A549 (cell line): ENCODE measurements at regions not wholly inside any gene's neighbourhood (a gene's known extent, or its start where the extent isn't known, plus 50 kb on each side); places are given as distances from the start of the nearest gene placed in this dataset.

ENCODE experiments used
- ATAC-seq, 2 experiments: fragments of 200-7000 bp in 1 of 2; fragments of >200 bp in 1 of 2; cut with Nextera tagmentation in 1 of 2; cut with Tn5 transposase in 1 of 2; 3 replicates each; pipeline versions ENCODE4 v1.8.0 to v1.9.1; 2018 to 2020; ENCODE audit warnings: mild to moderate bottlenecking in 1 of 2, moderate library complexity in 1 of 2
- CTCF ChIA-PET: fragments of 300-600 bp; sonication (Branson Sonifier 250); formaldehyde crosslinking; extraction: SDS; loops from one replicate; lab custom pipeline; 2021; ENCODE audit warnings: antibody characterized with exemption, inconsistent platforms; lab: Yijun Ruan, JAX
- POLR2A ChIA-PET: fragments of 350-600 bp; formaldehyde crosslinking; extraction: SDS; loops from one replicate; lab custom pipeline; 2021; ENCODE audit warnings: antibody characterized with exemption, inconsistent platforms; lab: Yijun Ruan, JAX
- DNase-seq, 2 experiments: peaks; one replicate each; pipeline versions ENCODE4 v3.0.0 to v3.0.0-alpha.2; 2011 to 2016; ENCODE audit warnings: low read depth in 1 of 2, low spot score in 1 of 2
- FAIRE-seq: peaks from 2 replicates; lab custom pipeline; 2011; peaks lifted over from hg19 to GRCh38; lab: Jason Lieb, UNC
- H3K27ac ChIP-seq, 2 experiments: fragments of >200 bp; sonication (Bioruptor Twin); formaldehyde crosslinking; 3 replicates each; pipeline ENCODE4 v1.5.1; 2016 to 2017
- H3K4me1 ChIP-seq: fragments of >200 bp; sonication (Bioruptor Twin); formaldehyde crosslinking; 3 replicates; pipeline ENCODE4 v1.6.1; 2016
- H3K4me2 ChIP-seq: fragments of >200 bp; sonication (Bioruptor Twin); formaldehyde crosslinking; 3 replicates; pipeline ENCODE4 v1.6.1; 2016
- H3K4me3 ChIP-seq: fragments of >200 bp; sonication (Bioruptor Twin); formaldehyde crosslinking; 3 replicates; pipeline ENCODE4 v1.5.1; 2016
- H3K9me3 ChIP-seq: fragments of >200 bp; sonication (Bioruptor Twin); formaldehyde crosslinking; 3 replicates; pipeline ENCODE4 v1.6.1; 2016
- BCL3 ChIP-seq: fragments of >200 bp; sonication (Bioruptor Twin); formaldehyde crosslinking; IDR thresholded peaks from 3 replicates; pipeline ENCODE4 v1.6.1; 2016
- CEBPB ChIP-seq, 2 experiments: fragments of >200 bp in 1 of 2; sonication (Bioruptor Twin) in 1 of 2; formaldehyde crosslinking in 1 of 2; IDR thresholded peaks; 2 replicates each; pipeline ENCODE4 v1.6.1; 2012 to 2016
- EHF ChIP-seq: fragments of 250-450 bp; sonication (Bioruptor Pico); IDR thresholded peaks from 2 replicates; pipeline ENCODE4 v1.5.0; 2020; ENCODE audit warnings: mild to moderate bottlenecking
- ELK1 ChIP-seq: fragments of 150-350 bp; IDR thresholded peaks from 2 replicates; pipeline ENCODE4 v1.6.1; 2014; ENCODE audit warnings: low read depth, mild to moderate bottlenecking, low read length
- EP300 ChIP-seq, 2 experiments: fragments of >200 bp; sonication (Bioruptor Twin); formaldehyde crosslinking; IDR thresholded peaks; 2 replicates in 1 of 2; 3 replicates in 1 of 2; pipeline ENCODE4 v1.6.1; 2016 to 2017
- FOSL2 ChIP-seq, 2 experiments: fragments of 450-650 bp in 1 of 2; fragments of >200 bp in 1 of 2; sonication (Bioruptor Twin) in 1 of 2; formaldehyde crosslinking; IDR thresholded peaks; 2 replicates each; pipeline versions ENCODE4 v1.5.0 to v1.6.1; 2016 to 2020; ENCODE audit warnings: mild to moderate bottlenecking in 1 of 2, moderate library complexity in 1 of 2
- GATA3 ChIP-seq: IDR thresholded peaks from 2 replicates; pipeline ENCODE4 v1.6.1; 2012; ENCODE audit warnings: borderline replicate concordance
- HOXB5 ChIP-seq: fragments of 250-450 bp; sonication (Bioruptor Pico); IDR thresholded peaks from 2 replicates; pipeline ENCODE4 v1.5.0; 2020; ENCODE audit warnings: mild to moderate bottlenecking, moderate library complexity
- KDM1A ChIP-seq: fragments of 200-600 bp; sonication (generic); IDR thresholded peaks from 2 replicates; pipeline ENCODE4 v1.6.1; 2016; ENCODE audit warnings: low read depth, mild to moderate bottlenecking
- MAX ChIP-seq: IDR thresholded peaks from 2 replicates; pipeline ENCODE4 v1.6.1; 2012
- MAZ ChIP-seq: fragments of 150-350 bp; IDR thresholded peaks from 2 replicates; pipeline ENCODE4 v1.6.1; 2014; ENCODE audit warnings: antibody characterized with exemption, low read depth, low read length, borderline replicate concordance
- MYC ChIP-seq: IDR thresholded peaks from 2 replicates; pipeline ENCODE4 v1.6.1; 2012; ENCODE audit warnings: mild to moderate bottlenecking, inconsistent platforms, low read length, improper control_type of control experiment, borderline replicate concordance
- NPAS2 ChIP-seq: fragments of 250-450 bp; sonication (Bioruptor Pico); IDR thresholded peaks from 2 replicates; pipeline ENCODE4 v1.8.0; 2022; ENCODE audit warnings: mild to moderate bottlenecking, moderate library complexity, borderline replicate concordance
- NR3C1 ChIP-seq: fragments of >200 bp; sonication (Bioruptor Twin); formaldehyde crosslinking; IDR thresholded peaks from 3 replicates; pipeline ENCODE4 v1.6.1; 2017
- POLR2A ChIP-seq: IDR thresholded peaks from 2 replicates; pipeline ENCODE4 v1.6.1; 2012; ENCODE audit warnings: mild to moderate bottlenecking, low read length
- RAD21 ChIP-seq, 2 experiments: fragments of >200 bp in 1 of 2; sonication (Bioruptor Twin) in 1 of 2; formaldehyde crosslinking in 1 of 2; IDR thresholded peaks in 1 of 2; conservative IDR thresholded peaks in 1 of 2; 2 replicates in 1 of 2; 3 replicates in 1 of 2; pipeline ENCODE4 v1.6.1; 2012 to 2018; ENCODE audit warnings: inconsistent platforms in 1 of 2
- RARB ChIP-seq: fragments of 250-450 bp; sonication (Bioruptor Pico); IDR thresholded peaks from 2 replicates; pipeline ENCODE4 v1.8.0; 2021; ENCODE audit warnings: mild to moderate bottlenecking, moderate library complexity
- SMC3 ChIP-seq: fragments of >200 bp; sonication (Bioruptor Twin); formaldehyde crosslinking; IDR thresholded peaks from 3 replicates; pipeline ENCODE4 v1.6.1; 2018; ENCODE audit warnings: inconsistent platforms
- SREBF2 ChIP-seq: fragments of 450-650 bp; IDR thresholded peaks from 2 replicates; pipeline ENCODE4 v1.6.1; 2014; ENCODE audit warnings: mild to moderate bottlenecking, moderate library complexity
- USF2 ChIP-seq: fragments of 450-650 bp; IDR thresholded peaks from 2 replicates; pipeline ENCODE4 v1.6.1; 2014; ENCODE audit warnings: antibody characterized with exemption
- WGBS: methylation state at CpG from one replicate; pipeline ENCODE4 v1.1.6; 2017; ENCODE audit errors: missing lambda C conversion rate; 5-methylcytosine and 5-hydroxymethylcytosine counted together
- TF ChIP-seq, protein P1 (sequence below): fragments of >200 bp; sonication (Bioruptor Twin); formaldehyde crosslinking; IDR thresholded peaks from 3 replicates; pipeline ENCODE4 v1.5.1; 2016
- TF ChIP-seq, protein P2 (sequence below): IDR thresholded peaks from 2 replicates; pipeline ENCODE4 v1.6.1; 2012

DNA sequence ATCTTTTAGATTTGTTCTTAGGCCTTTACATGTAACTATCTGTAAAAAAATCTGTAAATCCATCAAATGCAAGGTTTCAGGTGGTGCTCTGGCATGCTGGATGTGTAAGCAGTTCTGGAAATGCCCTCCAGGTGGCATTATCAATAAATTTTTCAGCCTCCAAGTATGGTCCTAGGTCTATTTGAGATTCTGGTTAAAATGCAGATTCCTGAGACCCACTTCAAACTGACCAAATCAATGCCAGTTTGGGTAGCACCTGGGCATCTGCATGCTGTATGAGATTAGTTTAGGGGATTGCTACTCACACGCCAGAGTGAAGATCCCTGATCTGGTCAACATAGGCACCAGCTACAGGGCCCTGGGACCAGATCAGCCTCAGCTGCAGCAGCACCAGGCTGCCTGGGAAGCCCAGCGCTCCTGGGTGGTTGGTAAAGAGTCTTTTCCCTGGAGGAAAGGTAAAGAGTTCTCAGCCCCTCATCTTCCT, 507.3 kb upstream of the CITED2 start:
- H3K27ac ChIP-seq: peak overlapping the region in 1 of 2 experiments; percentile 45; a peak in 1 of 6 replicates
- no peak overlapping the region for H3K4me3 ChIP-seq
- no peaks in the 10 kb centered on the region for H3K9me3 ChIP-seq
- CTCF ChIA-PET: interaction anchor here (0.6 to 1.5 kb wide), 5 partner anchors 9 to 509 kb away, joined by 3 to 5 read pairs (median 4); no protein-coding TSS in a partner anchor
- 74% methylated on average over 2 of the region's 2 CpGs for WGBS
- FAIRE-seq: no peak
- H3K4me1 ChIP-seq: peaks cover 8% of the 10 kb centered on the region; the same call in 2 of the 3 replicates
- H3K4me2 ChIP-seq: no peak overlapping the region
- TF ChIP-seq GATA3 (no peak), RAD21 (conservative IDR thresholded peaks at IDR 0.05 in 1 of 2, IDR thresholded peaks at IDR 0.05 in 1 of 2) (peak; percentile 53 to 63), RARB (no peak), SMC3 (peak; percentile 67)
- TF ChIP-seq, protein P1, sequence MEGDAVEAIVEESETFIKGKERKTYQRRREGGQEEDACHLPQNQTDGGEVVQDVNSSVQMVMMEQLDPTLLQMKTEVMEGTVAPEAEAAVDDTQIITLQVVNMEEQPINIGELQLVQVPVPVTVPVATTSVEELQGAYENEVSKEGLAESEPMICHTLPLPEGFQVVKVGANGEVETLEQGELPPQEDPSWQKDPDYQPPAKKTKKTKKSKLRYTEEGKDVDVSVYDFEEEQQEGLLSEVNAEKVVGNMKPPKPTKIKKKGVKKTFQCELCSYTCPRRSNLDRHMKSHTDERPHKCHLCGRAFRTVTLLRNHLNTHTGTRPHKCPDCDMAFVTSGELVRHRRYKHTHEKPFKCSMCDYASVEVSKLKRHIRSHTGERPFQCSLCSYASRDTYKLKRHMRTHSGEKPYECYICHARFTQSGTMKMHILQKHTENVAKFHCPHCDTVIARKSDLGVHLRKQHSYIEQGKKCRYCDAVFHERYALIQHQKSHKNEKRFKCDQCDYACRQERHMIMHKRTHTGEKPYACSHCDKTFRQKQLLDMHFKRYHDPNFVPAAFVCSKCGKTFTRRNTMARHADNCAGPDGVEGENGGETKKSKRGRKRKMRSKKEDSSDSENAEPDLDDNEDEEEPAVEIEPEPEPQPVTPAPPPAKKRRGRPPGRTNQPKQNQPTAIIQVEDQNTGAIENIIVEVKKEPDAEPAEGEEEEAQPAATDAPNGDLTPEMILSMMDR: peak; percentile 45
- DNase-seq: peak; percentile 13 to 36
- POLR2A ChIA-PET: no interaction called here
- peak in 1 of 2 experiments; percentile 79; a peak in 3 of 6 replicates for ATAC-seq

- Histone ChIP-seq H3K9me3 (no peaks in the 10 kb centered on the region), H3K4me1 (peaks cover 8% of the 10 kb centered on the region; the same call in 2 of the 3 replicates), H3K4me2 (no peak overlapping the region), H3K4me3 (no peak overlapping the region), H3K27ac (no peak overlapping the region)
- TF ChIP-seq MAX (no peak), RARB (no peak), NR3C1 (no peak), ELK1 (no peak)
- TF ChIP-seq, protein P2, sequence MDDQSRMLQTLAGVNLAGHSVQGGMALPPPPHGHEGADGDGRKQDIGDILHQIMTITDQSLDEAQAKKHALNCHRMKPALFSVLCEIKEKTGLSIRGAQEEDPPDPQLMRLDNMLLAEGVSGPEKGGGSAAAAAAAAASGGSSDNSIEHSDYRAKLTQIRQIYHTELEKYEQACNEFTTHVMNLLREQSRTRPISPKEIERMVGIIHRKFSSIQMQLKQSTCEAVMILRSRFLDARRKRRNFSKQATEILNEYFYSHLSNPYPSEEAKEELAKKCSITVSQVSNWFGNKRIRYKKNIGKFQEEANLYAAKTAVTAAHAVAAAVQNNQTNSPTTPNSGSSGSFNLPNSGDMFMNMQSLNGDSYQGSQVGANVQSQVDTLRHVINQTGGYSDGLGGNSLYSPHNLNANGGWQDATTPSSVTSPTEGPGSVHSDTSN: no peak
- TF ChIP-seq, protein P1: no peak
- ChIA-PET POLR2A (no interaction called here), CTCF (interaction anchor here (0.6 to 1.5 kb wide), 5 partner anchors 12 to 508 kb away, joined by 3 to 5 read pairs (median 3); no protein-coding TSS in a partner anchor)
- 83% methylated on average over 4 of the region's 4 CpGs for WGBS
- ATAC-seq: no peak
- FAIRE-seq: no peak
- DNase-seq: no peak
Observed at GRCh38 chr6:139881236-139881635, 506.8 kb upstream of the CITED2 start.

DNA sequence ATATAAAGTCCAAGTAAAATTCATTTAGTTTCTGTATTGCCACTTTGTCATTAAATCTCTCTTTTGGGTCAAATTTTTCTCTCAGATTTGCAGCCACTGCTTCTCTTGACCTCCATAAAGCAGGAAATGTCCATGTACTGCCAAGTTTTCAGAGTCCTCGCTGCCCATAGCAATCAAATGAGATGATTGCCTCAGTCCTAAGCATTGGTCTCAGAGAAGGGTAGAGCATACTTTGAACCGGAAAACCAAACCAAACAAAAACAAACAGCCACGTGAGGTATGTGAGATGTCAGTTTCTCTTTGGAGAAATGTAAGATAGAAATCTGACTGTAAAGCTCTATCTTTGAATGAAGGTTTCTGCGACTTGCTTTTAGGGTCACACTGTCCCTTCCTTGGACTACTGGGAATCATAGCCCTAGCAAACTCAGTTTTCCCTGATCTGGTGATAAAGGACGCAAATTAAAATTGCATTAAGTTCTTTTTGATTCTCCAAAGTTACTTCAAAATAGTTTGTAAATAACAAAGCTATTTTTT, 505.4 kb upstream of the CITED2 start:
- no peak overlapping the region for H3K4me3 ChIP-seq
- FAIRE-seq: no peak
- H3K27ac ChIP-seq: no peak overlapping the region
- POLR2A ChIA-PET: no interaction called here
- 82% methylated on average over 5 of the region's 5 CpGs for WGBS
- no peak overlapping the region for H3K4me2 ChIP-seq
- no peaks in the 10 kb centered on the region for H3K9me3 ChIP-seq
- CTCF ChIA-PET: no interaction called here
- peaks cover 8% of the 10 kb centered on the region; the same call in 2 of the 3 replicates for H3K4me1 ChIP-seq
- no peak for ATAC-seq
- no peak for DNase-seq
- TF ChIP-seq MAZ (no peak), EP300 (IDR thresholded peaks at IDR 0.05) (no peak), MYC (no peak), NR3C1 (no peak), USF2 (no peak), EHF (CRISPR knock-in tag) (no peak), CEBPB (IDR thresholded peaks at IDR 0.05) (no peak), RAD21 (conservative IDR thresholded peaks at IDR 0.05 in 1 of 2, IDR thresholded peaks at IDR 0.05 in 1 of 2) (no peak), KDM1A (no peak), NPAS2 (no peak), POLR2A (no peak), BCL3 (no peak), SREBF2 (no peak), FOSL2 (IDR thresholded peaks at IDR 0.05) (no peak), FOSL2 (CRISPR knock-in tag; IDR thresholded peaks at IDR 0.05) (no peak), HOXB5 (CRISPR knock-in tag) (no peak)
- TF ChIP-seq, protein P2: no peak
